HG03045 (cell line): ENCODE measurements at regions not wholly inside any gene's neighbourhood (a gene's known extent, or its start where the extent isn't known, plus 50 kb on each side); places are given as distances from the start of the nearest gene placed in this dataset.

Experiments used
- ATAC-seq: cut with Tn5 transposase; IDR thresholded peaks from one replicate; pipeline ENCODE4 v1.9.1; 2021; ENCODE audit warnings: mild to moderate bottlenecking, moderate library complexity; ENCODE audit not compliant: unreplicated experiment

- ATAC-seq: no peak
Measured at GRCh38 chr15:36230776-36231175, 348.6 kb upstream of the CDIN1 start.

GRCh38 chr15:36232491-36232890 is 346.9 kb upstream of the CDIN1 start:
- ATAC-seq: no peak

- ATAC-seq: no peak
Measured at GRCh38 chr15:36234743-36235142, 344.7 kb upstream of the CDIN1 start.

GRCh38 chr15:36235173-36235572 is 344.3 kb upstream of the CDIN1 start:
- no peak for ATAC-seq

GRCh38 chr15:36239509-36239908 is 339.9 kb upstream of the CDIN1 start:
- no peak for ATAC-seq

GRCh38 chr15:36251450-36251849 is 328.0 kb upstream of the CDIN1 start:
- no peak for ATAC-seq

- ATAC-seq: no peak
Measured at GRCh38 chr15:36252146-36252711, 327.2 kb upstream of the CDIN1 start.

GRCh38 chr15:36254426-36254825 is 325.0 kb upstream of the CDIN1 start:
- ATAC-seq: no peak

GRCh38 chr15:36256404-36256807 is 323.0 kb upstream of the CDIN1 start:
- ATAC-seq: no peak

- no peak for ATAC-seq
Measured at GRCh38 chr15:36263666-36264065, 315.8 kb upstream of the CDIN1 start.

- no peak for ATAC-seq
Measured at GRCh38 chr15:36265422-36265821, 314.0 kb upstream of the CDIN1 start.

GRCh38 chr15:36271048-36271447 is 308.4 kb upstream of the CDIN1 start:
- ATAC-seq: no peak

- ATAC-seq: no peak
Measured at GRCh38 chr15:36275656-36276055, 303.8 kb upstream of the CDIN1 start.

GRCh38 chr15:36278219-36278618 is 301.2 kb upstream of the CDIN1 start:
- no peak for ATAC-seq

GRCh38 chr15:36282821-36283220 is 296.6 kb upstream of the CDIN1 start:
- ATAC-seq: no peak

GRCh38 chr15:36284911-36285310 is 294.5 kb upstream of the CDIN1 start:
- no peak for ATAC-seq

GRCh38 chr15:36291501-36291900 is 287.9 kb upstream of the CDIN1 start:
- ATAC-seq: no peak

GRCh38 chr15:36294359-36294758 is 285.1 kb upstream of the CDIN1 start:
- ATAC-seq: no peak

- no peak for ATAC-seq
Measured at GRCh38 chr15:36301947-36302346, 277.5 kb upstream of the CDIN1 start.

- no peak for ATAC-seq
Measured at GRCh38 chr15:36313021-36313420, 266.4 kb upstream of the CDIN1 start.

GRCh38 chr15:36313736-36314280 is 265.6 kb upstream of the CDIN1 start:
- no peak for ATAC-seq

GRCh38 chr15:36315649-36316048 is 263.8 kb upstream of the CDIN1 start:
- ATAC-seq: no peak

GRCh38 chr15:36323615-36324014 is 255.8 kb upstream of the CDIN1 start:
- no peak for ATAC-seq
